IMR-90 (cell line): ENCODE measurements at regions not wholly inside any gene's neighbourhood (a gene's known extent, or its start where the extent isn't known, plus 50 kb on each side); places are given as distances from the start of the nearest gene placed in this dataset.
A peak's percentile ranks its signal among the peaks of the same experiment; 100 is the strongest.

Source experiments
- ATAC-seq: fragments of 200-7000 bp; cut with Tn5 transposase; 2 replicates; pipeline ENCODE4 v1.9.1; 2020; ENCODE audit warnings: low read depth, mild to moderate bottlenecking, moderate library complexity
- BruUV-seq: library from RNA; stranded (reverse); fragments of 400-500 nt; replicated peaks from 2 replicates; lab custom pipeline; 2021; lab: Mats Ljungman, UMichigan
- CTCF ChIA-PET: fragments of 300-600 bp; formaldehyde crosslinking; extraction: SDS; loops from one replicate; lab custom pipeline; 2021; ENCODE audit warnings: antibody characterized with exemption; lab: Yijun Ruan, JAX
- POLR2A ChIA-PET: fragments of 300-600 bp; sonication (Branson Sonifier 250); formaldehyde crosslinking; loops from one replicate; lab custom pipeline; 2022; ENCODE audit warnings: antibody characterized with exemption; ENCODE audit not compliant: unreplicated experiment; lab: Charles Lee
- DNase-seq: peaks from one replicate; pipeline ENCODE4 v3.0.0; 2013
- H2AFZ ChIP-seq: replicated peaks from 2 replicates; pipeline ENCODE3; 2013; ENCODE audit warnings: low read length, mild to moderate bottlenecking; ENCODE audit not compliant: poor library complexity
- H2AK5ac ChIP-seq: 2 replicates; pipeline ENCODE4 v1.6.1; 2013; ENCODE audit warnings: low read depth, low read length, inconsistent platforms
- H2AK9ac ChIP-seq: replicated peaks from 2 replicates; pipeline ENCODE3; 2013; ENCODE audit warnings: mild to moderate bottlenecking, low read depth, low read length, moderate library complexity; ENCODE audit not compliant: poor library complexity
- H2BK120ac ChIP-seq: 2 replicates; pipeline ENCODE4 v1.6.1; 2013; ENCODE audit warnings: low read depth, low read length, inconsistent platforms
- H2BK15ac ChIP-seq: 3 replicates; pipeline ENCODE4 v1.6.1; 2013; ENCODE audit warnings: low read depth, low read length, inconsistent platforms
- H2BK20ac ChIP-seq: 2 replicates; pipeline ENCODE4 v1.6.1; 2013; ENCODE audit warnings: low read depth, mild to moderate bottlenecking, inconsistent platforms, low read length, moderate library complexity
- H2BK5ac ChIP-seq: 2 replicates; pipeline ENCODE4 v1.6.1; 2013; ENCODE audit warnings: mild to moderate bottlenecking, low read depth, low read length, inconsistent platforms; ENCODE audit not compliant: poor library complexity, severe bottlenecking
- H3K14ac ChIP-seq: replicated peaks from 2 replicates; pipeline ENCODE4 v1.6.1; 2013; ENCODE audit warnings: low read depth, low read length, inconsistent platforms
- H3K18ac ChIP-seq: 2 replicates; pipeline ENCODE4 v1.6.1; 2013; ENCODE audit warnings: low read depth, low read length, control low read depth
- H3K23ac ChIP-seq: 2 replicates; pipeline ENCODE4 v1.6.1; 2013; ENCODE audit warnings: low read depth, low read length, inconsistent platforms
- H3K27ac ChIP-seq: 2 replicates; pipeline ENCODE4 v1.5.1; 2013; ENCODE audit warnings: mild to moderate bottlenecking, control low read depth, low read length; ENCODE audit not compliant: insufficient read depth
- H3K27me3 ChIP-seq: 2 replicates; pipeline ENCODE4 v1.6.1; 2013; ENCODE audit warnings: low read length; ENCODE audit not compliant: control insufficient read depth, insufficient read depth
- H3K36me3 ChIP-seq: 2 replicates; pipeline ENCODE4 v1.6.1; 2013; ENCODE audit warnings: low read length, mixed read lengths; ENCODE audit not compliant: control insufficient read depth, insufficient read depth
- H3K4ac ChIP-seq: 2 replicates; pipeline ENCODE4 v1.6.1; 2013; ENCODE audit warnings: low read depth, low read length, inconsistent platforms
- H3K4me1 ChIP-seq: 2 replicates; pipeline ENCODE4 v1.6.1; 2013; ENCODE audit warnings: low read length, mixed read lengths; ENCODE audit not compliant: control insufficient read depth, insufficient read depth
- H3K4me2 ChIP-seq: 2 replicates; pipeline ENCODE4 v1.6.1; 2013; ENCODE audit warnings: low read depth, mild to moderate bottlenecking, control low read depth, low read length, moderate library complexity
- H3K4me3 ChIP-seq: 2 replicates; pipeline ENCODE4 v1.5.1; 2013; ENCODE audit warnings: low read depth, mild to moderate bottlenecking, control low read depth, low read length, moderate library complexity; ENCODE audit not compliant: insufficient read depth
- H3K56ac ChIP-seq: 2 replicates; pipeline ENCODE4 v1.6.1; 2013; ENCODE audit warnings: low read length, inconsistent platforms; ENCODE audit not compliant: insufficient read depth; ENCODE audit errors: extremely low read depth
- H3K79me1 ChIP-seq, 2 experiments: 2 replicates each; pipeline ENCODE4 v1.6.1; 2013; ENCODE audit warnings: low read length in 2 of 2, inconsistent platforms in 1 of 2, low read depth in 1 of 2
- H3K9ac ChIP-seq: 2 replicates; pipeline ENCODE4 v1.6.1; 2013; ENCODE audit warnings: low read depth, low read length, control low read depth
- H3K9me1 ChIP-seq: 2 replicates; pipeline ENCODE4 v1.6.1; 2013; ENCODE audit warnings: low read length, inconsistent platforms; ENCODE audit not compliant: insufficient read depth
- H3K9me3 ChIP-seq: 2 replicates; pipeline ENCODE4 v1.6.1; 2013; ENCODE audit warnings: low read length; ENCODE audit not compliant: control insufficient read depth, insufficient read depth
- H4K20me1 ChIP-seq: 2 replicates; pipeline ENCODE4 v1.6.1; 2013; ENCODE audit warnings: low read length, inconsistent platforms; ENCODE audit not compliant: insufficient read depth
- H4K5ac ChIP-seq: 2 replicates; pipeline ENCODE4 v1.6.1; 2013; ENCODE audit warnings: mild to moderate bottlenecking, low read depth, low read length, control low read depth
- H4K8ac ChIP-seq, 2 experiments: 2 replicates each; pipeline ENCODE4 v1.6.1; 2013; ENCODE audit warnings: low read depth in 2 of 2, low read length in 2 of 2, control low read depth in 1 of 2, inconsistent platforms in 1 of 2
- H4K91ac ChIP-seq: 2 replicates; pipeline ENCODE4 v1.6.1; 2013; ENCODE audit warnings: low read depth, low read length, inconsistent platforms; ENCODE audit not compliant: insufficient read depth
- CEBPB ChIP-seq: IDR thresholded peaks from 2 replicates; pipeline ENCODE4 v1.6.1; 2012; ENCODE audit warnings: low read depth, low read length, improper control_type of control experiment
- FOS ChIP-seq: fragments of 150-350 bp; IDR thresholded peaks from 2 replicates; pipeline ENCODE4 v1.6.1; 2016; ENCODE audit warnings: low read depth, low read length
- RCOR1 ChIP-seq: IDR thresholded peaks from 2 replicates; pipeline ENCODE4 v1.6.1; 2012; ENCODE audit warnings: mild to moderate bottlenecking, low read length, improper control_type of control experiment; ENCODE audit not compliant: insufficient replicate concordance
- WGBS, 2 experiments: methylation state at CpG; one replicate each; pipeline versions ENCODE4 v1.1.5 to v1.1.7; 2013; ENCODE audit warnings: missing lambda C conversion rate in 2 of 2; ENCODE audit not compliant: insufficient read length in 1 of 2; ENCODE audit errors: extremely low coverage in 2 of 2; 5-methylcytosine and 5-hydroxymethylcytosine counted together
- dilution Hi-C: fragments of 300-500 bp; cut with HindIII; formaldehyde crosslinking; loops from one replicate; pipeline ENCODE4 v1.14.3; 2018; ENCODE audit warnings: low sequenced_read_pairs; ENCODE audit not compliant: unreplicated experiment
- in situ Hi-C: fragments of 300-500 bp; cut with MboI; formaldehyde crosslinking; loops from 3 replicates; pipeline ENCODE4 v1.14.3; 2019; ENCODE audit warnings: low sequenced_read_pairs, inconsistent platforms, mixed read lengths
- intact Hi-C: fragments of 100-400 bp; cut with micrococcal nuclease; formaldehyde crosslinking; loops from 2 replicates; pipeline ENCODE4 v1.10.0; 2022

DNA sequence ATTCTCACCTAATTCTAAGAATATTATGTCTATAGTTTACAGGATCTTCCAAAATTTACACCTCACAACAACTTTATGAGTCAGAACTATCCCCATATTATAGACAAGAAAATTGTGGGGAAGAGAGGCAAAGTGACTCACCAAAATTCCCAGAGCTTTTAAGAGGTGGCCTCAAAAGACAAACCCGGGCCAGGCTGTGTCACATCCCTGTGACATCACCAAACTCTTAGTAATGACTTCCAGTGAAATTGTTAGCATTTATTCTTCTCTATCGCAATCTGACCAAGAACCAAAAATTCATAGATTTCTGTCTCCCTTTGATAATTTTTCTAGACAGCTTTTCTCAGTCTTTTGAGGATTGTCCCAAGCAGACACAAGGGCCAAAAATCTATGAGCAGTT is 134.3 kb downstream of the SNX19 start:
- H2AK9ac ChIP-seq = no peak overlapping the region
- peak overlapping the region; percentile 32; the same call in 1 of the 2 replicates for H4K5ac ChIP-seq
- H3K4ac ChIP-seq = no peak overlapping the region
- no peak overlapping the region for H3K9ac ChIP-seq
- BruUV-seq = no TSS peak
- H3K4me2 ChIP-seq = peak overlapping the region; percentile 35; the same call in 1 of the 2 replicates
- peak; percentile 78 for DNase-seq
- no peak overlapping the region for H2BK20ac ChIP-seq
- no peak overlapping the region for H4K91ac ChIP-seq
- no peak overlapping the region for H3K14ac ChIP-seq
- no peak overlapping the region for H2AFZ ChIP-seq
- H4K8ac ChIP-seq = peak overlapping the region in 1 of 2 experiments; percentile 7; a peak in 1 of 4 replicates
- H4K20me1 ChIP-seq = no peaks in the 10 kb centered on the region
- peak overlapping the region; percentile 64; the same call in 1 of the 2 replicates for H3K27ac ChIP-seq
- ChIA-PET POLR2A (no interaction called here), CTCF (interaction anchor here (1.6 to 2.1 kb wide), 2 partner anchors 9 to 80 kb away, joined by 5 read pairs; no protein-coding TSS in a partner anchor)
- no peaks in the 10 kb centered on the region for H3K79me1 ChIP-seq
- peak; percentile 39; the same call in 1 of the 2 replicates for TF ChIP-seq CEBPB
- no peak for TF ChIP-seq RCOR1
- peak; percentile 63 for TF ChIP-seq FOS
- in situ Hi-C loops = no loop called here
- H2AK5ac ChIP-seq = no peak overlapping the region
- peak; percentile 22; the same call in 1 of the 2 replicates for ATAC-seq
- H3K9me1 ChIP-seq = peaks cover 12% of the 10 kb centered on the region
- peaks cover 23% of the 10 kb centered on the region for H3K4me1 ChIP-seq
- H3K27me3 ChIP-seq = no peaks in the 10 kb centered on the region
- peak overlapping the region; percentile 13; the same call in 1 of the 2 replicates for H2BK120ac ChIP-seq
- intact Hi-C loops = loop anchor here (1.0 kb wide), 1 partner anchor 10 kb away; no protein-coding TSS in a partner anchor
- H3K36me3 ChIP-seq = no peaks in the 10 kb centered on the region
- H3K23ac ChIP-seq = no peak overlapping the region
- no peak overlapping the region for H2BK15ac ChIP-seq
- no CpG with 5 or more reads among the region's 2 CpGs for WGBS, 2 experiments
- dilution Hi-C loops = no loop called here
- no peak overlapping the region for H3K56ac ChIP-seq
- no peak overlapping the region for H3K4me3 ChIP-seq
- peaks cover 3% of the 10 kb centered on the region; the same call in 1 of the 2 replicates for H3K9me3 ChIP-seq
- H2BK5ac ChIP-seq = peak overlapping the region; percentile 7
- peak overlapping the region; percentile 54; the same call in 1 of the 2 replicates for H3K18ac ChIP-seq
